Natural killer cell (primary cell): ENCODE measurements at regions not wholly inside any gene's neighbourhood (a gene's known extent, or its start where the extent isn't known, plus 50 kb on each side); places are given as distances from the start of the nearest gene placed in this dataset.

Source experiments
- ATAC-seq, 3 donors: fragments of 150-1000 bp in 2 of 3; fragments of 200-7000 bp in 1 of 3; cut with Tn5 transposase; 1 replicate in 1 of 3; 2 replicates in 2 of 3; pipeline ENCODE4 v1.10.0; 2021; ENCODE audit warnings: mild to moderate bottlenecking in 2 of 3, moderate library complexity in 2 of 3
- DNase-seq, 2 donors: peaks; one replicate each; pipeline versions ENCODE4 v3.0.0 to v3.0.0-alpha.2; 2013 to 2021; ENCODE audit warnings: mixed read lengths in 1 of 2
- H3K27ac ChIP-seq: one replicate; pipeline ENCODE4 v1.5.1; 2013; ENCODE audit warnings: mild to moderate bottlenecking, low read length
- H3K27me3 ChIP-seq: one replicate; pipeline ENCODE4 v1.6.1; 2013; ENCODE audit warnings: low read length; ENCODE audit not compliant: control insufficient read depth, insufficient read depth
- H3K36me3 ChIP-seq: one replicate; pipeline ENCODE4 v1.6.1; 2013; ENCODE audit warnings: low read length; ENCODE audit not compliant: control insufficient read depth, insufficient read depth
- H3K4me1 ChIP-seq: one replicate; pipeline ENCODE4 v1.6.1; 2013; ENCODE audit warnings: low read length; ENCODE audit not compliant: control insufficient read depth, insufficient read depth
- H3K4me3 ChIP-seq: one replicate; pipeline ENCODE4 v1.5.1; 2013; ENCODE audit warnings: low read length
- H3K9me3 ChIP-seq: one replicate; pipeline ENCODE4 v1.6.1; 2013; ENCODE audit warnings: low read length; ENCODE audit not compliant: control insufficient read depth, insufficient read depth
- H3K27ac Mint-ChIP-seq, 2 donors: one replicate each; pipeline ENCODE4 v1.8.0; 2022; ENCODE audit warnings: mild to moderate bottlenecking in 2 of 2, mixed read lengths in 2 of 2, moderate library complexity in 1 of 2
- H3K27me3 Mint-ChIP-seq, 2 donors: one replicate each; pipeline ENCODE4 v1.8.0; 2022; ENCODE audit warnings: low read depth in 2 of 2, mixed read lengths in 2 of 2
- H3K36me3 Mint-ChIP-seq: one replicate; pipeline ENCODE4 v1.8.0; 2022; ENCODE audit warnings: mixed read lengths
- H3K4me1 Mint-ChIP-seq, 2 donors: one replicate each; pipeline ENCODE4 v1.8.0; 2022; ENCODE audit warnings: mixed read lengths in 2 of 2
- H3K4me3 Mint-ChIP-seq: one replicate; pipeline ENCODE4 v1.8.0; 2022; ENCODE audit warnings: mild to moderate bottlenecking, moderate library complexity, mixed read lengths
- H3K9me3 Mint-ChIP-seq, 2 donors: one replicate each; pipeline ENCODE4 v1.8.0; 2022; ENCODE audit warnings: mixed read lengths in 2 of 2
- WGBS: methylation state at CpG from one replicate; pipeline ENCODE4 v1.1.7; 2013; ENCODE audit warnings: missing lambda C conversion rate; ENCODE audit not compliant: insufficient coverage; 5-methylcytosine and 5-hydroxymethylcytosine counted together
- intact Hi-C: fragments of 100-400 bp; cut with micrococcal nuclease; formaldehyde crosslinking; loops from one replicate; pipeline ENCODE4 v1.14.2; 2022
- TF ChIP-seq, protein P1 (sequence below): fragments of 200-600 bp; IDR thresholded peaks from one replicate; pipeline ENCODE4 v1.8.0; 2022; ENCODE audit warnings: antibody characterized with exemption

DNA sequence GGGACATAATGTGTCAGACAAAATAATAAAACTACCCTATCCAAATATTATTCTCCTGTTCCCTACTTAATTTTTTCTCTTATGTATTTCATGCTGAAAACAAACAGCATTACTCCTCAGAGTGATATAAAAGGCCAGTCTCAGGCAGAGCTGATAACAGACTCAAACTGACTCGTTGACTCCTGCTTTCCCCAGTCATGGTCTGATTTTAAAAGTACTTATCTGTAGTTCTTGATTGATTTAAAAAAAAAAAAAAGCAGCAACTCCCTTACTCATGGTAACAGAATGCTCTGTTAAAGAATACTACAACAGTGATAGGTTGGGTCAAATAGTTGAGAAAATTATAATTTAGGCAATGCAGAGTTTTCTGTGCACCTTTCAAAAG, 90.3 kb upstream of the BARX2 start:
- H3K27me3 ChIP-seq = peaks cover 5% of the 10 kb centered on the region
- H3K9me3 ChIP-seq = no peaks in the 10 kb centered on the region
- ATAC-seq (no peak), DNase-seq (no peak)
- H3K9me3 Mint-ChIP-seq = no peaks in the 10 kb centered on the region
- intact Hi-C loops = no loop called here
- no peak overlapping the region for H3K4me3 Mint-ChIP-seq
- no peaks in the 10 kb centered on the region for H3K36me3 ChIP-seq
- H3K4me1 Mint-ChIP-seq = peaks cover 2 to 3% of the 10 kb centered on the region in 2 donors
- H3K27ac Mint-ChIP-seq = no peak overlapping the region
- no peaks in the 10 kb centered on the region for H3K36me3 Mint-ChIP-seq
- TF ChIP-seq, protein P1, sequence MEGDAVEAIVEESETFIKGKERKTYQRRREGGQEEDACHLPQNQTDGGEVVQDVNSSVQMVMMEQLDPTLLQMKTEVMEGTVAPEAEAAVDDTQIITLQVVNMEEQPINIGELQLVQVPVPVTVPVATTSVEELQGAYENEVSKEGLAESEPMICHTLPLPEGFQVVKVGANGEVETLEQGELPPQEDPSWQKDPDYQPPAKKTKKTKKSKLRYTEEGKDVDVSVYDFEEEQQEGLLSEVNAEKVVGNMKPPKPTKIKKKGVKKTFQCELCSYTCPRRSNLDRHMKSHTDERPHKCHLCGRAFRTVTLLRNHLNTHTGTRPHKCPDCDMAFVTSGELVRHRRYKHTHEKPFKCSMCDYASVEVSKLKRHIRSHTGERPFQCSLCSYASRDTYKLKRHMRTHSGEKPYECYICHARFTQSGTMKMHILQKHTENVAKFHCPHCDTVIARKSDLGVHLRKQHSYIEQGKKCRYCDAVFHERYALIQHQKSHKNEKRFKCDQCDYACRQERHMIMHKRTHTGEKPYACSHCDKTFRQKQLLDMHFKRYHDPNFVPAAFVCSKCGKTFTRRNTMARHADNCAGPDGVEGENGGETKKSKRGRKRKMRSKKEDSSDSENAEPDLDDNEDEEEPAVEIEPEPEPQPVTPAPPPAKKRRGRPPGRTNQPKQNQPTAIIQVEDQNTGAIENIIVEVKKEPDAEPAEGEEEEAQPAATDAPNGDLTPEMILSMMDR = no peak
- H3K4me1 ChIP-seq = no peaks in the 10 kb centered on the region
- H3K4me3 ChIP-seq = no peak overlapping the region
- no peak overlapping the region for H3K27ac ChIP-seq
- H3K27me3 Mint-ChIP-seq = peaks cover 22 to 51% of the 10 kb centered on the region in 2 donors
- WGBS = no CpG with 5 or more reads among the region's 1 CpG

DNA sequence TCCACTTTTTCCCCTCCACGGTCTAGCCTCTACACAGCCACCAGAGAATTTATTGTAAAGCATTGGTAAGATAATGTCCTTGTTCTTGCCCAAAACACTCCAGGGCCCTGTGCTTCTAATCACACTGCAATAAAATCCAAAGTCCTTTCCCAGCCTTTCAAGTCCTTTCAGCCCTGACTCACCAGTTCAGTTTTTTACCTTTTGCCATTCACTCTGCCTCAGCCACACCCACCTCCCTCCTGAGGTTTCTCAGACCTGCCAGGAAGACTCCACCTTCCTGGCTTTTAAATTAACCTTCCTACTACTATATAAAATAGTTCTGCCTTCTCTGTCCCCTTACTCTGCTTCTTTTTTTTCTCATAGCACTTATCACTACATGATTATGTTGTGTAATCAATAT, 91.0 kb upstream of the ARHGAP32 start:
- H3K27ac ChIP-seq = no peak overlapping the region
- no peaks in the 10 kb centered on the region for H3K27me3 ChIP-seq
- DNase-seq (no peak), ATAC-seq (no peak)
- TF ChIP-seq, protein P1 = no peak
- Mint-ChIP-seq H3K27ac (no peak overlapping the region), H3K9me3 (no peaks in the 10 kb centered on the region), H3K4me3 (no peak overlapping the region), H3K36me3 (no peaks in the 10 kb centered on the region), H3K4me1 (peaks cover 10 to 14% of the 10 kb centered on the region in 2 donors), H3K27me3 (peaks cover 12 to 30% of the 10 kb centered on the region in 2 donors)
- intact Hi-C loops = no loop called here
- WGBS = 88% methylated on average over 1 of the region's 1 CpG
- no peaks in the 10 kb centered on the region for H3K36me3 ChIP-seq
- no peak overlapping the region for H3K4me3 ChIP-seq
- H3K4me1 ChIP-seq = peaks cover 11% of the 10 kb centered on the region
- H3K9me3 ChIP-seq = no peaks in the 10 kb centered on the region

DNA sequence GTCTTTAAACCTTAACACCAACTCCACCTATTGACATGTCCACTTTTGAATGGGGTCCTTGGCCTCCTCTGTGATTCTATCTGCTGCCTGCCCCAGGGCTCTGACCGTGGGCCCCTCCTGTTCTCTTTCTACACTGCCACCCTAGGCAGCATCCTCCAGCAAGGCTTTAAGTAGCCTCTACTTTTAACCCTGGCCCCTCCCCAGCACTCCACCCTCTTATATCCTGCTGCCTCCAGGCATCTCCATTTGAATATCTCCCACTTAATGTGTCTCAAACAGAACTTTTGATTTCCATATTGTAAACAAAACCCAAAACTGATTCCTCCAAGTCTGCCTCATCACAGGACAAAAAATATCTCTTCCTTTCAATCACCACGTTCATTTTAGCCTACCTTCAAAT, 90.5 kb upstream of the ARHGAP32 start:
- Histone ChIP-seq H3K27ac (no peak overlapping the region), H3K4me3 (no peak overlapping the region), H3K36me3 (no peaks in the 10 kb centered on the region), H3K27me3 (no peaks in the 10 kb centered on the region), H3K9me3 (no peaks in the 10 kb centered on the region), H3K4me1 (peaks cover 14% of the 10 kb centered on the region)
- Mint-ChIP-seq H3K27ac (no peak overlapping the region), H3K4me1 (peaks cover 10 to 19% of the 10 kb centered on the region in 2 donors), H3K9me3 (no peaks in the 10 kb centered on the region), H3K4me3 (no peak overlapping the region), H3K36me3 (no peaks in the 10 kb centered on the region), H3K27me3 (peaks cover 12 to 35% of the 10 kb centered on the region in 2 donors)
- TF ChIP-seq, protein P1 = no peak
- 63% methylated on average over 2 of the region's 2 CpGs for WGBS
- DNase-seq = no peak
- ATAC-seq = no peak
- intact Hi-C loops = no loop called here
